ENCODE measurements at regions not wholly inside any gene's neighbourhood (a gene's known extent, or its start where the extent isn't known, plus 50 kb on each side); places are given as distances from the start of the nearest gene placed in this dataset.

GRCh38 chr2:129024796-129025195 lies 706.1 kb upstream of the HS6ST1 start:
- no peak for FAIRE-seq
- H3K79me2 ChIP-seq (ENCODE audit: control insufficient read depth, insufficient read depth, low read length): no peaks in the 10 kb centered on the region
- no peak overlapping the region for H3K4me3 ChIP-seq
- no peak overlapping the region for H2AFZ ChIP-seq (ENCODE audit: low read depth, low read length)
- no peak overlapping the region for H3K9ac ChIP-seq (ENCODE audit: insufficient read depth in 1 of 2, low read depth in 2 of 2, low read length in 2 of 2)
- in situ Hi-C loops (cut with MboI): no loop called here
- no peaks in the 10 kb centered on the region for H3K9me1 ChIP-seq (ENCODE audit: control insufficient read depth, insufficient read depth, low read length)
- ChIA-PET CTCF (ENCODE audit: low intra/inter-chr PET ratio) (interaction anchor here (0.6 kb wide), 1 partner anchor 11 kb away, joined by 4 read pairs; no protein-coding TSS in a partner anchor), POLR2A (no interaction called here)
- no peak for DNase-seq (ENCODE audit: extremely low read depth in 1 of 4, low spot score in 3 of 4)
- H3K36me3 ChIP-seq (ENCODE audit: control insufficient read depth, insufficient read depth, low read length): no peaks in the 10 kb centered on the region
- no peak overlapping the region for H3K4me2 ChIP-seq (ENCODE audit: insufficient read depth, low read length)
- no peaks in the 10 kb centered on the region for H3K9me3 ChIP-seq (replicated peaks; ENCODE audit: control insufficient read depth, insufficient read depth, low read depth, low read length)
- intact Hi-C loops (cut with micrococcal nuclease): no loop called here
- H3K4me1 ChIP-seq (replicated peaks in 1 of 2; ENCODE audit: control insufficient read depth in 2 of 2, insufficient read depth in 2 of 2, low read length in 2 of 2): no peaks in the 10 kb centered on the region
- no peak for TF ChIP-seq TAF7 (tag; IDR thresholded peaks at IDR 0.05)
- TF ChIP-seq NFATC3 (IDR thresholded peaks at IDR 0.05): no peak
- no peak for TF ChIP-seq ZNF778 (CRISPR knock-in tag; IDR thresholded peaks at IDR 0.05)
- TF ChIP-seq ZNF165 (CRISPR knock-in tag; IDR thresholded peaks at IDR 0.05; ENCODE audit: borderline replicate concordance): no peak
- TF ChIP-seq HDAC3 (IDR thresholded peaks at IDR 0.05; ENCODE audit: borderline replicate concordance, partially characterized antibody): no peak
- TF ChIP-seq TSC22D4 (tag; IDR thresholded peaks at IDR 0.05): no peak
- no peak for TF ChIP-seq DIDO1 (tag; IDR thresholded peaks at IDR 0.05; ENCODE audit: low read depth)
- no peak for TF ChIP-seq ETS1 (conservative IDR thresholded peaks at IDR 0.05; ENCODE audit: control insufficient read depth, low read depth, low read length)
- TF ChIP-seq ATF1 (CRISPR knock-in tag; IDR thresholded peaks at IDR 0.05): no peak
- TF ChIP-seq ATF1 (tag; IDR thresholded peaks at IDR 0.05): no peak
- TF ChIP-seq ZFPM2 (CRISPR knock-in tag; IDR thresholded peaks at IDR 0.05): no peak
- no peak for TF ChIP-seq LCOR (CRISPR knock-in tag; IDR thresholded peaks at IDR 0.05)
- TF ChIP-seq SRSF3 (IDR thresholded peaks at IDR 0.05; ENCODE audit: insufficient read depth, low read length): no peak
- no peak for TF ChIP-seq PHTF2 (CRISPR knock-in tag; IDR thresholded peaks at IDR 0.05)
- TF ChIP-seq SIN3B (IDR thresholded peaks at IDR 0.05; ENCODE audit: low read depth): no peak
- TF ChIP-seq, protein P1, sequence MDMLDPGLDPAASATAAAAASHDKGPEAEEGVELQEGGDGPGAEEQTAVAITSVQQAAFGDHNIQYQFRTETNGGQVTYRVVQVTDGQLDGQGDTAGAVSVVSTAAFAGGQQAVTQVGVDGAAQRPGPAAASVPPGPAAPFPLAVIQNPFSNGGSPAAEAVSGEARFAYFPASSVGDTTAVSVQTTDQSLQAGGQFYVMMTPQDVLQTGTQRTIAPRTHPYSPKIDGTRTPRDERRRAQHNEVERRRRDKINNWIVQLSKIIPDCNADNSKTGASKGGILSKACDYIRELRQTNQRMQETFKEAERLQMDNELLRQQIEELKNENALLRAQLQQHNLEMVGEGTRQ (CRISPR knock-in tag; IDR thresholded peaks at IDR 0.05): no peak
- TF ChIP-seq ZNF134 (CRISPR knock-in tag; conservative IDR thresholded peaks at IDR 0.05): no peak
- no peak for TF ChIP-seq PTBP1 (IDR thresholded peaks at IDR 0.05; ENCODE audit: low read depth, low read length)
- no peak for TF ChIP-seq MCM3 (IDR thresholded peaks at IDR 0.05)
- H3K27ac ChIP-seq (ENCODE audit: extremely low read depth, low read depth, low read length): no peak overlapping the region
- no peaks in the 10 kb centered on the region for H4K20me1 ChIP-seq (replicated peaks; ENCODE audit: control insufficient read depth, insufficient read depth, low read length)
- no peak for ATAC-seq
- 0% methylated on average over 2 of the region's 2 CpGs for WGBS (ENCODE audit: insufficient coverage, low coverage, missing lambda C conversion rate)
- no TSS peak for BruUV-seq (replicated peaks)
- H3K27me3 ChIP-seq (ENCODE audit: control insufficient read depth in 2 of 2, insufficient read depth in 2 of 2, low read length in 2 of 2): no peaks in the 10 kb centered on the region
